ENCODE measurements at regions not wholly inside any gene's neighbourhood (a gene's known extent, or its start where the extent isn't known, plus 50 kb on each side); places are given as distances from the start of the nearest gene placed in this dataset.

GRCh38 chr6:6836609-6837406 lies 248.3 kb downstream of the LY86 start:
- no peak overlapping the region for H3K4me3 ChIP-seq (replicated peaks; ENCODE audit: low read depth, low read length)
- TF ChIP-seq CTCF (IDR thresholded peaks at IDR 0.05; ENCODE audit: low read length, missing control alignments), result no peak
- no peak for DNase-seq (ENCODE audit: low read depth)

GRCh38 chr6:6837541-6838080 lies 249.1 kb downstream of the LY86 start:
- TF ChIP-seq CTCF (IDR thresholded peaks at IDR 0.05; ENCODE audit: low read length, missing control alignments), result no peak
- no peak overlapping the region for H3K4me3 ChIP-seq (replicated peaks; ENCODE audit: low read depth, low read length)
- no peak for DNase-seq (ENCODE audit: low read depth)

- DNase-seq (ENCODE audit: low read depth), result no peak
- H3K4me3 ChIP-seq (replicated peaks; ENCODE audit: low read depth, low read length), result no peak overlapping the region
- no peak for TF ChIP-seq CTCF (IDR thresholded peaks at IDR 0.05; ENCODE audit: low read length, missing control alignments)
Measured at GRCh38 chr6:6840831-6841291, 252.3 kb downstream of the LY86 start.

- no peak for DNase-seq (ENCODE audit: low read depth)
- no peak overlapping the region for H3K4me3 ChIP-seq (replicated peaks; ENCODE audit: low read depth, low read length)
- TF ChIP-seq CTCF (IDR thresholded peaks at IDR 0.05; ENCODE audit: low read length, missing control alignments), result no peak
Measured at GRCh38 chr6:6841571-6841970, 253.1 kb downstream of the LY86 start.

- DNase-seq (ENCODE audit: low read depth), result no peak
- no peak overlapping the region for H3K4me3 ChIP-seq (replicated peaks; ENCODE audit: low read depth, low read length)
- no peak for TF ChIP-seq CTCF (IDR thresholded peaks at IDR 0.05; ENCODE audit: low read length, missing control alignments)
Measured at GRCh38 chr6:6842291-6842690, 253.8 kb downstream of the LY86 start.

GRCh38 chr6:6843057-6843627 lies 254.6 kb downstream of the LY86 start:
- peak; percentile 59 for DNase-seq (ENCODE audit: low read depth)
- TF ChIP-seq CTCF (IDR thresholded peaks at IDR 0.05; ENCODE audit: low read length, missing control alignments), result no peak
- H3K4me3 ChIP-seq (replicated peaks; ENCODE audit: low read depth, low read length), result no peak overlapping the region

All from fibroblast of pulmonary artery (primary cell).